SK-N-SH treated with all-trans-retinoic acid at 6 μM for 48 hours (cell line): ENCODE measurements at regions not wholly inside any gene's neighbourhood (a gene's known extent, or its start where the extent isn't known, plus 50 kb on each side); places are given as distances from the start of the nearest gene placed in this dataset.

Experiments
- CSDC2 ChIP-seq: fragments of 250-450 bp; sonication (Bioruptor Pico); IDR thresholded peaks from 2 replicates; pipeline ENCODE4 v1.5.0; 2020; ENCODE audit warnings: mild to moderate bottlenecking, moderate library complexity
- ESRRG ChIP-seq: fragments of 250-450 bp; sonication (Bioruptor Pico); IDR thresholded peaks from 2 replicates; pipeline ENCODE4 v1.6.1; 2021; ENCODE audit warnings: mild to moderate bottlenecking
- PPARA ChIP-seq: fragments of 250-450 bp; sonication (Bioruptor Pico); IDR thresholded peaks from 2 replicates; pipeline ENCODE4 v1.5.0; 2020; ENCODE audit warnings: mild to moderate bottlenecking, borderline replicate concordance
- ZC3H10 ChIP-seq: fragments of 250-450 bp; sonication (Bioruptor Pico); IDR thresholded peaks from 2 replicates; pipeline ENCODE4 v1.5.1; 2021; ENCODE audit warnings: mild to moderate bottlenecking, moderate library complexity
- ZFP30 ChIP-seq: fragments of 450-650 bp; formaldehyde crosslinking; IDR thresholded peaks from 2 replicates; pipeline ENCODE4 v1.5.0; 2022; ENCODE audit warnings: mild to moderate bottlenecking, moderate library complexity
- ZNF565 ChIP-seq: fragments of 450-650 bp; formaldehyde crosslinking; conservative IDR thresholded peaks from 2 replicates; pipeline ENCODE4 v1.5.0; 2020; ENCODE audit warnings: low read depth, mild to moderate bottlenecking, moderate library complexity
- TF ChIP-seq, protein P1 (sequence below): fragments of 250-450 bp; sonication (Bioruptor Pico); IDR thresholded peaks from 2 replicates; pipeline ENCODE4 v1.8.0; 2021; ENCODE audit warnings: low read depth, mild to moderate bottlenecking, moderate library complexity, borderline replicate concordance
- TF ChIP-seq, protein P2 (sequence below): fragments of 250-450 bp; sonication (Bioruptor Pico); IDR thresholded peaks from 2 replicates; pipeline ENCODE4 v1.8.0; 2020; ENCODE audit warnings: mild to moderate bottlenecking, moderate library complexity, borderline replicate concordance

DNA sequence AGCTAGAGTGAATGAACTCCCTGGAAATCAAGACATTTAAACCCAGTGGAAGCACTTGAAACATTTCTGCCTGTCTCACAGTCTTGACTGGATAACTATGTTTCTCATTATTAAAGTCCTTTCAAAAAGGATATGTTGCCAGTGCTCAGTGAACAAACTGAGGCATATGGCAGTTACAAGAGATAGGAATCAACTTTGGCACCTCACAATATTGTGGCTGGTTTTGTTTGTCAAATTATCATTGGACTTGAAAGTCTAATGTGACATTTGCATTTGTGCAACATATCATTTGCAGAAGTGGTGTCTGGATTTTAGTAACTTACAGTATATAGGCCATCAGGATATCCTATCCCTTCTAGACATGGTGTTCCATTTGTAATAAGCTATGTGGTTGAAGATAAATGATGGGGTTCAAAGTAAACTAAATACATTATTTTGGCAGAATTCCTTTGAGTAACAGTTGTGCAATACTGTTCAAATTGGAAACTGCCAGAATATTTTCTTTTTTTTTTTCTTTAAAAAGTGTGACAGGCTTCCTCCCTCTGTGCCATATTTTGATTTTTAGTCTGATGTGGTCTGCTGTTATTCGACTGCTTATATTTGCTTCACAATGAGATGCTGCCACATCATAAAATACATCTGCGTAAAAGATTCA is 927.7 kb downstream of the FLRT2 start:
- TF ChIP-seq, protein P1, sequence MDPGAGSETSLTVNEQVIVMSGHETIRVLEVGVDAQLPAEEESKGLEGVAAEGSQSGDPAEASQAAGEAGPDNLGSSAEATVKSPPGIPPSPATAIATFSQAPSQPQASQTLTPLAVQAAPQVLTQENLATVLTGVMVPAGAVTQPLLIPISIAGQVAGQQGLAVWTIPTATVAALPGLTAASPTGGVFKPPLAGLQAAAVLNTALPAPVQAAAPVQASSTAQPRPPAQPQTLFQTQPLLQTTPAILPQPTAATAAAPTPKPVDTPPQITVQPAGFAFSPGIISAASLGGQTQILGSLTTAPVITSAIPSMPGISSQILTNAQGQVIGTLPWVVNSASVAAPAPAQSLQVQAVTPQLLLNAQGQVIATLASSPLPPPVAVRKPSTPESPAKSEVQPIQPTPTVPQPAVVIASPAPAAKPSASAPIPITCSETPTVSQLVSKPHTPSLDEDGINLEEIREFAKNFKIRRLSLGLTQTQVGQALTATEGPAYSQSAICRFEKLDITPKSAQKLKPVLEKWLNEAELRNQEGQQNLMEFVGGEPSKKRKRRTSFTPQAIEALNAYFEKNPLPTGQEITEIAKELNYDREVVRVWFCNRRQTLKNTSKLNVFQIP (CRISPR knock-in tag): no peak
- TF ChIP-seq ZFP30 (no peak), CSDC2 (CRISPR knock-in tag) (no peak), ZC3H10 (CRISPR knock-in tag) (no peak), PPARA (CRISPR knock-in tag) (no peak), ZNF565 (CRISPR knock-in tag) (no peak), ESRRG (no peak)
- TF ChIP-seq, protein P2, sequence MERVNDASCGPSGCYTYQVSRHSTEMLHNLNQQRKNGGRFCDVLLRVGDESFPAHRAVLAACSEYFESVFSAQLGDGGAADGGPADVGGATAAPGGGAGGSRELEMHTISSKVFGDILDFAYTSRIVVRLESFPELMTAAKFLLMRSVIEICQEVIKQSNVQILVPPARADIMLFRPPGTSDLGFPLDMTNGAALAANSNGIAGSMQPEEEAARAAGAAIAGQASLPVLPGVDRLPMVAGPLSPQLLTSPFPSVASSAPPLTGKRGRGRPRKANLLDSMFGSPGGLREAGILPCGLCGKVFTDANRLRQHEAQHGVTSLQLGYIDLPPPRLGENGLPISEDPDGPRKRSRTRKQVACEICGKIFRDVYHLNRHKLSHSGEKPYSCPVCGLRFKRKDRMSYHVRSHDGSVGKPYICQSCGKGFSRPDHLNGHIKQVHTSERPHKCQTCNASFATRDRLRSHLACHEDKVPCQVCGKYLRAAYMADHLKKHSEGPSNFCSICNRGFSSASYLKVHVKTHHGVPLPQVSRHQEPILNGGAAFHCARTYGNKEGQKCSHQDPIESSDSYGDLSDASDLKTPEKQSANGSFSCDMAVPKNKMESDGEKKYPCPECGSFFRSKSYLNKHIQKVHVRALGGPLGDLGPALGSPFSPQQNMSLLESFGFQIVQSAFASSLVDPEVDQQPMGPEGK: no peak
